WTC11 (cell line): ENCODE measurements at regions not wholly inside any gene's neighbourhood (a gene's known extent, or its start where the extent isn't known, plus 50 kb on each side); places are given as distances from the start of the nearest gene placed in this dataset.
A peak's percentile ranks its signal among the peaks of the same experiment; 100 is the strongest.
"Not testable (repeated sequence)": the region's sequence is repeated elsewhere in the genome, so short reads cannot be mapped to it uniquely, and the experiment has no call there.

Source experiments
- ATAC-seq: fragments of 200-7000 bp; cut with Tn5 transposase; 2 replicates; pipeline ENCODE4 v1.10.0; 2021; ENCODE audit warnings: mild to moderate bottlenecking, moderate library complexity
- CTCF ChIA-PET: fragments of 300-600 bp; sonication (Branson Sonifier 250); formaldehyde crosslinking; loops from one replicate; lab custom pipeline; 2021; ENCODE audit warnings: antibody characterized with exemption; lab: Charles Lee
- POLR2A ChIA-PET: fragments of 350-600 bp; sonication (Branson Sonifier 250); formaldehyde crosslinking; loops from one replicate; lab custom pipeline; 2021; ENCODE audit warnings: antibody characterized with exemption; lab: Charles Lee
- DNase-seq: peaks from one replicate; pipeline ENCODE4 v3.0.0; 2021; ENCODE audit warnings: low spot score
- H3K27ac Mint-ChIP-seq: 2 replicates; pipeline ENCODE4 v1.8.0; 2021; ENCODE audit warnings: mixed read lengths
- H3K27me3 Mint-ChIP-seq: 2 replicates; pipeline ENCODE4 v1.8.0; 2021; ENCODE audit warnings: low read depth, mild to moderate bottlenecking, moderate library complexity, mixed read lengths
- H3K36me3 Mint-ChIP-seq: 2 replicates; pipeline ENCODE4 v1.8.0; 2021; ENCODE audit warnings: mixed read lengths
- H3K4me1 Mint-ChIP-seq: 2 replicates; pipeline ENCODE4 v1.8.0; 2022; ENCODE audit warnings: mixed read lengths
- H3K4me3 Mint-ChIP-seq: 2 replicates; pipeline ENCODE4 v1.8.0; 2021; ENCODE audit warnings: mild to moderate bottlenecking, moderate library complexity, mixed read lengths
- H3K9me3 Mint-ChIP-seq: 2 replicates; pipeline ENCODE4 v1.8.0; 2021; ENCODE audit warnings: mixed read lengths
- CBFB ChIP-seq: sonication (generic); formaldehyde crosslinking; IDR thresholded peaks from 2 replicates; pipeline ENCODE4 v1.8.1; 2022; ENCODE audit warnings: mild to moderate bottlenecking, low read depth, missing genetic modification reagents
- E2F5 ChIP-seq: sonication (generic); formaldehyde crosslinking; IDR thresholded peaks from 2 replicates; pipeline ENCODE4 v1.8.1; 2022; ENCODE audit warnings: mild to moderate bottlenecking, moderate library complexity, missing genetic modification reagents
- GABPB1 ChIP-seq: sonication (generic); formaldehyde crosslinking; IDR thresholded peaks from 2 replicates; pipeline ENCODE4 v1.8.1; 2023; ENCODE audit warnings: mild to moderate bottlenecking, missing genetic modification reagents
- HMGA2 ChIP-seq: fragments of 250-450 bp; sonication (Bioruptor Pico); IDR thresholded peaks from 2 replicates; pipeline ENCODE4 v1.4.0; 2021; ENCODE audit warnings: mild to moderate bottlenecking, moderate library complexity
- MLX ChIP-seq: sonication (generic); formaldehyde crosslinking; IDR thresholded peaks from 2 replicates; pipeline ENCODE4 v1.8.1; 2023; ENCODE audit warnings: mild to moderate bottlenecking, missing genetic modification reagents, moderate library complexity
- NR3C1 ChIP-seq: sonication (generic); formaldehyde crosslinking; conservative IDR thresholded peaks from 2 replicates; pipeline ENCODE4 v1.8.1; 2023; ENCODE audit warnings: low read depth, mild to moderate bottlenecking, missing genetic modification reagents
- RELA ChIP-seq: sonication (generic); formaldehyde crosslinking; IDR thresholded peaks from 2 replicates; pipeline ENCODE4 v1.8.1; 2022; ENCODE audit warnings: missing genetic modification reagents, mild to moderate bottlenecking, borderline replicate concordance
- RORB ChIP-seq: fragments of 250-450 bp; sonication (Bioruptor Pico); IDR thresholded peaks from 2 replicates; pipeline ENCODE4 v1.9.0; 2021; ENCODE audit warnings: mild to moderate bottlenecking
- SMAD3 ChIP-seq: sonication (generic); formaldehyde crosslinking; IDR thresholded peaks from 2 replicates; pipeline ENCODE4 v1.8.0; 2022; ENCODE audit warnings: missing genetic modification reagents, mild to moderate bottlenecking, borderline replicate concordance
- TEAD1 ChIP-seq: sonication (generic); formaldehyde crosslinking; IDR thresholded peaks from 2 replicates; pipeline ENCODE4 v1.8.0; 2022; ENCODE audit warnings: mild to moderate bottlenecking, missing genetic modification reagents
- ZNF263 ChIP-seq: sonication (generic); formaldehyde crosslinking; IDR thresholded peaks from 2 replicates; pipeline ENCODE4 v1.8.1; 2022; ENCODE audit warnings: low read depth, mild to moderate bottlenecking, moderate library complexity, missing genetic modification reagents
- ZNF425 ChIP-seq: fragments of 250-450 bp; sonication (Bioruptor Pico); conservative IDR thresholded peaks from 2 replicates; pipeline ENCODE4 v1.9.0; 2021; ENCODE audit warnings: mild to moderate bottlenecking

DNA sequence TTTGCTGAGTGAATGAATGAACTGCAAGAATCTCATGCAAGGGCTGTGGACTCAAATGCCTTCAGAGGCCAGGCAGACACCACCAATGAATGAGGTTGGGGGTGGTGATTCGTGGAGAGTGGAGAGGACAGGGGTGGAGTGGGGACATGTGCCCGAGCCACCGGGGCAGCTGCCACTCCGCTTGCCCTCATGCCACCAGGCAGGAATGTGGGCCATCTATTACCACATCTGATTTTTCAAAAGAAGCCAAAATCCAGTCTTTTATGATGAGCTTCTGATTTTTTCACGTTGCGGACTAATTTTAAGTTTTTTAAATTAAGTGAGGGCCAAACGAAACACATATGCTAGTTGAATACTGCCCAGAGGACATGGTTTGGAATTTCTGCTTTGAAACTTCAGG, 67.1 kb upstream of the SMURF2 start:
- no peaks in the 10 kb centered on the region for H3K36me3 Mint-ChIP-seq
- no peaks in the 10 kb centered on the region for H3K4me1 Mint-ChIP-seq
- no peak overlapping the region for H3K4me3 Mint-ChIP-seq
- ChIA-PET POLR2A (no interaction called here), CTCF (no interaction called here)
- no peak for ATAC-seq
- no peak for DNase-seq
- no peaks in the 10 kb centered on the region for H3K9me3 Mint-ChIP-seq
- TF ChIP-seq ZNF425 (CRISPR knock-in tag) (no peak), TEAD1 (no peak), CBFB (CRISPR knock-in tag) (no peak), GABPB1 (no peak), RELA (no peak), NR3C1 (CRISPR knock-in tag) (no peak)
- no peak overlapping the region for H3K27ac Mint-ChIP-seq
- no peaks in the 10 kb centered on the region for H3K27me3 Mint-ChIP-seq

GRCh38 chr17:64728041-64728695, 66.1 kb upstream of the SMURF2 start:
- POLR2A ChIA-PET: no interaction called here

DNA sequence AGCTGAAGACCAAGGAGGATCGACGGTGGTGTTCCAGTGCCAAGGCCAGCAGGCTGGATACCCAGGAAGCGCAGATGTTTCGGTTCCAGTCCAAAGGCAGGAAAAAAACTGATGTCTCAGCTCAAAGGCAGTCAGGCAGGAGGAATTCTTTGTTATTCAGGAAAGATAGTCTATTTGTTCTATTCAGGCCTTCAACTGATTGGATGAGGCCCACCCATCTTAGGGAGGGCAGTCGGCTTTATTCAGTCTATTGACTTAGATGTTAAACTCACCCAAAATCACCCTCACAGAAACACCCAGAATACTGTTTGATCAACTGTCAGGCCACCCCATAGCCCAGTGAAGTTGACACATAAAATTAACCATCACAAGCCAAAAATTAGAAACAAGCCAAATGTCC, 63.9 kb upstream of the SMURF2 start:
- DNase-seq, H3K27ac Mint-ChIP-seq, ATAC-seq, H3K9me3 Mint-ChIP-seq, H3K4me3 Mint-ChIP-seq, CTCF ChIA-PET, POLR2A ChIA-PET, H3K36me3 Mint-ChIP-seq, H3K4me1 Mint-ChIP-seq, H3K27me3 Mint-ChIP-seq: not testable (repeated sequence)

More at GRCh38 chr17:64728041-64728695, 66.1 kb upstream of the SMURF2 start:
- TF ChIP-seq GABPB1: peak; percentile 94
- no peak for TF ChIP-seq E2F5 (CRISPR knock-in tag)
- TF ChIP-seq, all 79 proteins: peak for 1
- ATAC-seq: no peak
- no peaks in the 10 kb centered on the region for H3K4me1 Mint-ChIP-seq
- H3K27me3 Mint-ChIP-seq: no peaks in the 10 kb centered on the region
- DNase-seq: no peak
- H3K9me3 Mint-ChIP-seq: no peaks in the 10 kb centered on the region
- no peak overlapping the region for H3K4me3 Mint-ChIP-seq
- H3K27ac Mint-ChIP-seq: no peak overlapping the region
- H3K36me3 Mint-ChIP-seq: no peaks in the 10 kb centered on the region
- CTCF ChIA-PET: no interaction called here

DNA sequence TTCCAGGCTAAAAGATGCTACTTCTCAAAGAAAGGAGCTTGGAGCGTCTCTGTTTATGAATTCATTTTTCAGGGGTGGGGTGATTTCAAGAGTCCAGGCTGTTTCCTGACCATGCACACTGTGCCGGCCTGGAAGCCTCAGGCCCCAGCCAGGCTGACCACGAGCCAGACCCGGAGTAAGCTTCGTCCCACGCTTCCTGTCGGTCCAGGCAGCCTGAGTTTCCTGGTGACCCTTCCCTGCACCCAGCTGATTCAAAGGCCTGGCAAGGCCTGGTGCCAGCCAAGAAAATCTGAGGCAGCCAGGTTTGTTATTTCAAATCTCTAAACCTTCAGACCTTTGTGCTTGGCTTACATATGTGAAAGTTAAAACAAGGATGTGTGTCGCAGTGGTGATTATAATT, 62.1 kb upstream of the SMURF2 start:
- H3K27ac Mint-ChIP-seq, POLR2A ChIA-PET, DNase-seq, H3K27me3 Mint-ChIP-seq, CTCF ChIA-PET, H3K36me3 Mint-ChIP-seq, ATAC-seq, H3K4me3 Mint-ChIP-seq, H3K4me1 Mint-ChIP-seq, H3K9me3 Mint-ChIP-seq: not testable (repeated sequence)

DNA sequence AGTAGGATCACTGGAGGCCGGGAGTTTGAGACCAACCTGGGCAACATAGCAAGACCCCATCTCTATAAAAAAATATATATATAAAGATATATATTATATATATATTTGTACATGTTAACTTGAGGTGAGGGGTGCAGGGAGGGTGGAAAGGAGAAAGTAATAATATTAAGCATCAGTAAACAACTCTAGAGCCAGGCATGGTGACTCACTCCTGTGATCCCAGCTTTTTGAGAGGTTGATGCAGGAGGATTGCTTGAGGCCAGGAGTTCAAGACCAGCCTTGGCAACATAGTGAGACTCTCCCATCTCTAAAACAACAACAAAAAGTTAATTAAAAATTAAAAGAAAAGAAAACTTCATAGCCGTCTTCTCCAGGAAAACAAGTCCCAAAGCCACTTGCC, 61.7 kb upstream of the SMURF2 start:
- Mint-ChIP-seq H3K27ac (no peak overlapping the region), H3K4me1 (no peaks in the 10 kb centered on the region)
- no peak for ATAC-seq
- CTCF ChIA-PET: no interaction called here
- no peak for TF ChIP-seq ZNF263 (CRISPR knock-in tag)
- TF ChIP-seq ZNF425 (CRISPR knock-in tag): no peak
- TF ChIP-seq SMAD3 (CRISPR knock-in tag): no peak
- TF ChIP-seq RORB (CRISPR knock-in tag): no peak
- no peak for TF ChIP-seq HMGA2 (CRISPR knock-in tag)
- TF ChIP-seq MLX (CRISPR knock-in tag): no peak
- TF ChIP-seq, all 79 proteins: peak for 0
- no peaks in the 10 kb centered on the region for H3K36me3 Mint-ChIP-seq
- POLR2A ChIA-PET: no interaction called here
- no peak for DNase-seq
- no peaks in the 10 kb centered on the region for H3K9me3 Mint-ChIP-seq
- H3K27me3 Mint-ChIP-seq: no peaks in the 10 kb centered on the region
- no peak overlapping the region for H3K4me3 Mint-ChIP-seq

DNA sequence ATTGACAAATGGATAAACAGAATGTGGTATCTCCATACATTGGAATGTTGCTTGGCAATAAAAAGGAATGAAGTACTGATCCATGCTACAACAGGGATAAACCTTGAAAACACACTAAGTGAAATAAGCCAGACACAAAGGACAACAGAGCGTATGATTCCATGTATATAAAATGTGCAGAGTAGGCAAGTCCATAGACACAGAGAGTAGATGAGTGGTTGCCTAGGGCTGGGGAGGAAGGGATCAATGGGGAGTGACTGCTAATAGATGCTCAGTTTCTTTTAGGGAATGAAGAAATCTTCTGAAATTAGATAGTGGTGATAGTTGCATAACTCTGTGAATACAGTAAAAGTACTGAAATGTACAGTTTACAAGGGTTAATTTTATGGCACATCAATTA, 59.4 kb upstream of the SMURF2 start:
- H3K36me3 Mint-ChIP-seq, H3K4me1 Mint-ChIP-seq, CTCF ChIA-PET, ATAC-seq, POLR2A ChIA-PET, H3K4me3 Mint-ChIP-seq, H3K27ac Mint-ChIP-seq, H3K9me3 Mint-ChIP-seq, H3K27me3 Mint-ChIP-seq, DNase-seq: not testable (repeated sequence)

- H3K27ac Mint-ChIP-seq, DNase-seq, H3K36me3 Mint-ChIP-seq, H3K9me3 Mint-ChIP-seq, H3K4me1 Mint-ChIP-seq, H3K4me3 Mint-ChIP-seq, H3K27me3 Mint-ChIP-seq, CTCF ChIA-PET, POLR2A ChIA-PET, ATAC-seq: not testable (repeated sequence)
Observed at GRCh38 chr17:64720253-64720652, 58.1 kb upstream of the SMURF2 start.
